CD4-positive, alpha-beta T cell treated with Interleukin-6 at 100 ng/mL for 8 hours (primary cell): ENCODE measurements at regions not wholly inside any gene's neighbourhood (a gene's known extent, or its start where the extent isn't known, plus 50 kb on each side); places are given as distances from the start of the nearest gene placed in this dataset.
"Not testable (repeated sequence)": the region's sequence is repeated elsewhere in the genome, so short reads cannot be mapped to it uniquely, and the experiment has no call there.

Experiments used
- DNase-seq: peaks from one replicate; pipeline ENCODE4 v3.0.0-alpha.2; 2020; ENCODE audit warnings: mixed read lengths, low spot score

DNA sequence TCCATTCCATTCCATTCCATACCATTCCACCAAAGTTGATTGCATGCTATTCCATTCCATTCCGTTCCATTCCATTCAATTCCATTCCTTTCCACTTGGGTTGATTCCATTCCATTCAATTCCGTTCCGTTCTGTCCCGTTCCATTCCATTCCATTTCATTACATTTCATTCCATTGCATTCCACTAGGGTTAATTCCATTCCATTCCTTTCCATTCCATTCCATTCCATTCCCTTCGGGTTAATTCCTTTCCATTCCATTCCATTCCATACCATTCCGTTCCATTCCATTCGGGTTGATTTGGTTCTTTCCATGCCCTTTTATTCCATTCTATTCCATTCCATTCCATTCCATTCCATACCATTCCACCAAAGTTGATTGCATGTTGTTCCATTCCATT, 131.9 kb downstream of the CWH43 start:
- not testable (repeated sequence) for DNase-seq

DNA sequence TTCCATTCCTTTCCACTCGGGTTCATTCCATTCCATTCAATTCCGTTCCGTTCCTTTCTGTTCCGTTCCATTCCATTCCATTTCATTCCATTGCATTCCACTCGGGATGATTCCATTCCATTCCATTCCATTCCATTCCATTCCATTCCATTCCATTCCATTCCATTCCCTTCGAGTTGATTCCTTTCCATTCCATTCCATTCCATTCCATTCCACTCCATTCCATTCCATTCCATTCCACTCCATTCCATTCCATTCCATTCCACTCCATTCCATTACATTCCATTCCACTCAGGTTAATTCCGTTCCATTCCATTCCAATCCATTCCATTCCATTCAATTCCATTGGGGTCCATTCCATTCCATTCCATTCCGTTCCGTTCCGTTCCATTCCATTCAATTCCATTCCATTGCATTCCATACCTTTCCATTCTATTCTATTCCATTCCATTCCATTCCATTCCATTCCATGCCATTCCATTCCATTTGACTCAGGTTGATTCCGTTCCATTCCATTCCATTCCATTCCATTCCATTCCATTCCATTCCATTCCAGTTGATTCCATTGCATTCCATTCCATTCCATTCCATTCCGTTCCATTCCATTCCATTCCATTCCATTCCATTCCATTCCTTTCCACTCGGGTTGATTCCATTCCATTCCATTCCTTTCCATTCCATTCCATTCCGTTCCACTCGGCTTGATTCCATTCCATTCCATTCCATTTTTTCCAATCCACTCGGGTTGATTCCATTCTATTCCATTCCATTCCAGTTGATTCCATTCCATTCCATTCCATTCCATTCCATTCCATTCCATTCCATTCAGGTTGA, 132.5 kb downstream of the CWH43 start:
- DNase-seq = not testable (repeated sequence)

DNA sequence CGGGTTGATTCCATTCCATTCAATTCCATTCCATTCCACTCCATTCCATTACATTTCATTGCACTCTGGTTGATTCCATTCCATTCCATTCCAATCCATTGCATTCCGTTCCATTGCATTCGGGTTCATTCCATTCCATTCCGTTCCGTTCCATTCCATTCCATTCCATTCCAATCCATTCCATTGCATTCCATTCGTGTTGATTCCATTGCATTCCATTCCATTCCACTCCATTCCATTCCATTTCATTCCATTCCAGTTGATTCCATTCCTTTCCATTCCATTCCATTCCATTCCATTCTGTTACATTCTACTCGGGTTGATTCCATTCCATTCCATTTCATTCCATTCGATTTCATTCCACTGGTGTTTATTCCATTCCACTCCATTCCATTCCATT, 133.3 kb downstream of the CWH43 start:
- DNase-seq = not testable (repeated sequence)

DNA sequence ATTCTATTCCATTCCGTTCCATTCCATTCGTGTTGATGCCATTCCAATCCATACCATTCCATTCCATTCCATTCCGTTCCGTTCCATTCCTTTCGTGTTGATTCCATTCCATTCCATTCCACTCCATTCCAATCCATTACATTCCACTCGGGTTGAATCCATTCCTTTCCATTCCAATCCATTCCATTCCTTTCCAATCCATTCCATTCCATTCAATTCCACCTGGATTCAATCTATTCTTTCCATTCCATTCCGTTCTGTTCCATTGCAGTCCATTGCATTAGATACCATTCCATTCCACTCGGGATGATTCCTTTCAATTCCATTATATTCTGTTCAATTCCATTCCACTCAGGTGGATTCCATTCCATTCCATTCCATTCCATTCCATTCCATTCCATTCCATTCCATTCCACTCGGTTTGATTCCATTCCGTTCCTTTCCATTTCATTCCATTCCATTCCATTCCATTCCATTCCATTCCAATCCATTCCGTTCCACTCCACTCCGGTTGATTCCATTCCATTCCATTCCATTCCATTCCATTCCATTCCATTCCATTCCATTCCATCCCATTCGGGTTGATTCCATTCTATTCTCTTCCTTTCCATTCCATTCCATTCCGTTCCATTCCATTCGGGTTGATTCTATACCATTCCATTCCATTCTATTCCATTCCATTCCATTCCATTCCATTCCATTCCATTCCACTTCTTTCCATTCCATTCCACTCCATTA, 134.1 kb downstream of the CWH43 start:
- DNase-seq = not testable (repeated sequence)

DNA sequence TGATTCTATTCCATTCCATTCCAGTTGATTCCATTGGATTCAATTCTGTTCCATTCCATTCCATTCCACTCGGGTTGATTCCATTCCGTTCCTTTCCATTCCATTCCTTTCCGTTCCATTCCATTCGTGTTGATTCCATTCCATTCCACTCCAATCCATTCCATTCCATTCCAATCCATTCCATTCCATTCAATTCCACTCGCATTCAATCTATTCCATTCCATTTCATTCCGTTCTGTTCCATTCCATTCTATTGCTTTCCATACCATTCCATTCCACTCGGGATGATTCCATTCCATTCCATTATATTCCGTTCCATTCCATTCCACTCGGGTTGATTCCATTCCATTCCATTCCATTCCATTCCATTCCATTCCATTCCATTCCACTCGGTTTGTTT, 134.7 kb downstream of the CWH43 start:
- DNase-seq = peak; percentile 52

DNA sequence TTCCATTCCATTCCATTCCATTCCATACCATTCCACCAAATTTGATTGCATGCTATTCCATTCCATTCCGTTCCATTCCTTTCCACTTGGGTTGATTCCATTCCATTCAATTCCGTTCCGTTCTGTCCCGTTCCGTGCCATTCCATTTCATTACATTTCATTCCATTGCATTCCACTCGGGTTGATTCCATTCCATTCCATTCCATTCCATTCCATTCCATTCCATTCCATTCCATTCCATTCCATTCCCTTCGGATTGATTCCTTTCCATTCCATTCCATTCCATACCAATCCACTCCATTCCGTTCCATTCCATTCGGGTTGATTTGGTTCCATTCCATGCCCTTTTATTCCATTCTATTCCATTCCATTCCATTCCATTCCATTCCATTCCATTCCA, 140.4 kb downstream of the CWH43 start:
- not testable (repeated sequence) for DNase-seq

DNA sequence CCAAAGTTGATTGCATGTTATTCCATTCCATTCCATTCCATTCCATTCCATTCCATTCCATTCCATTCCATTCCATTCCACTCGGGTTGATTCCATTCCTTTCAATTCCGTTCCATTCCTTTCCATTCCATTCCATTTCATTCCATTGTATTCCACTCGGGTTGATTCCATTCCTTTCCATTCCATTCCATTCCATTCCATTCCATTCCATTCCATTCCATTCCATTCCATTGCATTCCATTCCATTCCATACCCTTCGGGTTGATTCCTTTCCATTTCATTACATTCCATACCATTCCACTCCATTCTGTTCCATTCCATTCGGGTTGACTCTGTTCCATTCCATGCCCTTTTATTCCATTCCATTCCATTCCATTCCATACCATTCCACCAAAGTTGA, 140.8 kb downstream of the CWH43 start:
- DNase-seq = not testable (repeated sequence)

DNA sequence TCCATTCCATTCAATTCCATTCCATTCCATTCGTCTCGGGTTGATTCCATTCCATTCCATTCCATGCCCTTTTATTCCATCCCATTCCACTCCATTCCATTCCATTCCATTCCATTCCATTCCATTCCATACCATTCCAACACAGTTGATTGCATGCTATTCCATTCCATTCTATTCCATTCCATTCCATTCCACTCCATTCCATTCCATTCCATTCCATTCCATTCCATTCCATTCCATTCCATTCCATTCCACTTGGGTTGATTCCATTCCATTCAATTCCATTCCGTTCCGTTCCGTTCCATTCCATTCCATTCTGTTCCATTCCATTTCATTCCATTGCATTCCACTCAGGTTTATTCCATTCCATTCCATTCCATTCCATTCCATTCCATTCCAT, 143.3 kb downstream of the CWH43 start:
- not testable (repeated sequence) for DNase-seq

DNA sequence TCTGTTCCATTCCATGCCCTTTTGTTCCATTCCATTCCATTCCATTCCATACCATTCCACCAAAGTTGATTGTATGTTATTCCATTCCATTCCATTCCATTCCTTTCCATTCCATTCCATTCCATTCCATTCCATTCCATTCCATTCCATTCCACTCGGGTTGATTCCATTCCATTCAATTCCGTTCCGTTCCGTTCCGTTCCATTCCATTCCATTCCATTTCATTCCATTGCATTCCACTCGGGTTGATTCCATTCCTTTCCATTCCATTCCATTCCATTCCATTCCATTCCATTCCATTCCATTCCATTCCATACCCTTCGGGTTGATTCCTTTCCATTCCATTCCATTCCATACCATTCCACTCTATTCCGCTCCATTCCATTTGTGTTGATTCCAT, 143.8 kb downstream of the CWH43 start:
- DNase-seq = not testable (repeated sequence)

DNA sequence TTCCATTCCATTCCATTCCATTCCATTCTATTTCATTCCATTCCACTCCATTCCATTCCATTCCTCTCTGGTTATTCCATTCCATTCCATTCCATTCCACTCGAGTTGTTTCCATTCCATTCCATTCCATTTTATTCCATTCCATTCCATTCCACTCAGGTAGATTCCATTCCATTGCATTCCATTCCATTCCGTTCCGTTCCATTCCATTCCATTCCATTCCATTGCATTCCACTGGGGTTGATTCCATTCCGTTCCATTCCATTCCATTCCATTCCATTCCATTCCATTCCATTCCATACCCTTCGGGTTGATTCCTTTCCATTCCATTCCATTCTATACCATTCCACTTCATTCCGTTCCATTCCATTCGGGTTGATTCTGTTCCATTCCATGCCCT, 144.6 kb downstream of the CWH43 start:
- DNase-seq = not testable (repeated sequence)

DNA sequence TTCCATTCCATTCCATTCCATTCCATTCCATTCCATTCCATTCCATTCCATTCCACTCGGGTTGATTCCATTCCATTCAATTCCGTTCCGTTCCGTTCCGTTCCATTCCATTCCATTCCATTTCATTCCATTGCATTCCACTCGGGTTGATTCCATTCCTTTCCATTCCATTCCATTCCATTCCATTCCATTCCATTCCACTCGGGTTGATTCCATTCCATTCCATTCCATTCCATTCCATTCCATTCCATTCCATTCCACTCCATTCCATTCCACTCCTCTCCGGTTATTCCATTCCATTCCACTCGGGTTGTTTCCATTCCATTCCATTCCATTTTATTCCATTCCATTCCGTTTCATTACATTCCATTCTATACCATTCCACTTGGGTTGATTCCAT, 151.0 kb downstream of the CWH43 start:
- not testable (repeated sequence) for DNase-seq

DNA sequence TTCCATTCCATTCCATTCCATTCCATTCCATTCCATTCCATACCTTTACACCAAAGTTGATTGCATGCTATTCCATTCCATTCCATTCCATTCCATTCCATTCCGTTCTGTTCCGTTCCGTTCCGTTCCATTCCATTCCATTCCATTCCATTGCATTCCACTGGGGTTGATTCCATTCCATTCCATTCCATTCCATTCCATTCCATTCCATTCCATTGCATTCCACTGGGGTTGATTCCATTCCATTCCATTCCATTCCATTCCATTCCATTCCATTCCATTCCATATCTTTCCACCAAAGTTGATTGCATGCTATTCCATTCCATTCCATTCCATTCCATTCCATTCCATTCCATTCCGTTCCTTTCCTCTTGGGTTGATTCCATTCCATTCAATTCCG, 151.9 kb downstream of the CWH43 start:
- not testable (repeated sequence) for DNase-seq

DNA sequence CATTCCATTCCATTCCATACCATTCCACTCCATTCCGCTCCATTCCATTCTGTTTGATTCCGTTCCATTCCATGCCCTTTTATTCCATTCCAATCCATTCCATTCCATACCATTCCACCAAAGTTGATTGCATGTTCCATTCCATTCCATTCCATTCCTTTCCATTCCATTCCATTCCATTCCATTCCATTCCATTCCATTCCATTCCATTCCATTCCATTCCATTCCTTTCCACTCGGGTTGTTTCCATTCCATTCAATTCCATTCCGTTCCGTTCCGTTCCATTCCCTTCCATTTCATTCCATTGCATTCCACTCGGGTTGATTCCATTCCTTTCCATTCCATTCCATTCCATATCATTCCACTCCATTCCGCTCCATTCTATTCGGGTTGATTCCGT, 152.7 kb downstream of the CWH43 start:
- not testable (repeated sequence) for DNase-seq

DNA sequence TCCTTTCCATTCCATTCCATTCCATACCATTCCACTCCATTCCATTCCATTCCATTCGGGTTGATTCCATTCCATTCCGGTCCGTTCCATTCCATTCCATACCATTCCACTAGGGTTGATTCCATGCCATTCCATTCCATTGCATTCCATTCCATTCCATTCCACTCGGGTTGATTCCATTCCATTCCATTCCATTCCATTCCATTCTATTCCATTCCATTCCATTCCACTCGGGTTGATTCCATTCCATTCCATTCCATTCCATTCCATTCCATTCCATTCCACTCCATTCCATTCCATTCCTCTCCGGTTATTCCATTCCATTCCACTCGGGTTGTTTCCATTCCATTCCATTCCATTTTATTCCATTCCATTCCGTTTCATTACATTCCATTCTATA, 153.4 kb downstream of the CWH43 start:
- not testable (repeated sequence) for DNase-seq

DNA sequence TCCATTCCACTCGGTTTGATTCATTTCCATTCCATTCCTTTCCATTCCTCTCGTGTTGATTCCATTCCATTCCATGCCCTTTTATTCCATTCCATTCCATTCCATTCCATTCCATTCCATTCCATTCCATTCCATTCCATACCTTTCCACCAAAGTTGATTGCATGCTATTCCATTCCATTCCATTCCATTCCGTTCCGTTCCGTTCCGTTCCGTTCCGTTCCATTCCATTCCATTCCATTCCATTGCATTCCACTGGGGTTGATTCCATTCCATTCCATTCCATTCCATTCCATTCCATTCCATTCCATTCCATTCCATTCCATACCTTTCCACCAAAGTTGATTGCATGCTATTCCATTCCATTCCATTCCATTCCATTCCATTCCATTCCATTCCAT, 154.3 kb downstream of the CWH43 start:
- not testable (repeated sequence) for DNase-seq

DNA sequence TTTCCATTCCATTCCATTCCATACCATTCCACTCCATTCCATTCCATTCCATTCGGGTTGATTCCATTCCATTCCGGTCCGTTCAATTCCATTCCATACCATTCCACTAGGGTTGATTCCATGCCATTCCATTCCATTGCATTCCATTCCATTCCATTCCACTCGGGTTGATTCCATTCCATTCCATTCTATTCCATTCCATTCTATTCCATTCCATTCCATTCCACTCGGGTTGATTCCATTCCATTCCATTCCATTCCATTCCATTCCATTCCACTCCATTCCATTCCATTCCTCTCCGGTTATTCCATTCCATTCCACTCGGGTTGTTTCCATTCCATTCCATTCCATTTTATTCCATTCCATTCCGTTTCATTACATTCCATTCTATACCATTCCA, 155.9 kb downstream of the CWH43 start:
- DNase-seq = not testable (repeated sequence)

DNA sequence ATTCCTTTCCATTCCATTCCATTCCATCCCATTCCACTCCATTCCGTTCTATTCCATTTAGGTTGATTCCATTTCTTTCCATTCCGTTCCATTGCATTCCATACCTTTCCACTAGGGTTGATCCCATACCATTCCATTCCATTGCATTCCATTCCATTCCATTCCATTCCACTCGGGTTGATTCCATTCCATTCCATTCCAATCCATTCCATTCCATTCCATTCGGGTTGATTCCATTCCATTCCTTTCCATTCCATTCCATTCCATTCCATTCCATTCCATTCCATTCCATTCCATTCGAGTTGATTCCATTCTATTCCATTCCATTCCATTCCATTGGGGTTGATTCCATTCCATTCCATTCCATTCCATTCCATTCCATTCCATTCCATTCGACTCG, 161.1 kb downstream of the CWH43 start:
- not testable (repeated sequence) for DNase-seq

DNA sequence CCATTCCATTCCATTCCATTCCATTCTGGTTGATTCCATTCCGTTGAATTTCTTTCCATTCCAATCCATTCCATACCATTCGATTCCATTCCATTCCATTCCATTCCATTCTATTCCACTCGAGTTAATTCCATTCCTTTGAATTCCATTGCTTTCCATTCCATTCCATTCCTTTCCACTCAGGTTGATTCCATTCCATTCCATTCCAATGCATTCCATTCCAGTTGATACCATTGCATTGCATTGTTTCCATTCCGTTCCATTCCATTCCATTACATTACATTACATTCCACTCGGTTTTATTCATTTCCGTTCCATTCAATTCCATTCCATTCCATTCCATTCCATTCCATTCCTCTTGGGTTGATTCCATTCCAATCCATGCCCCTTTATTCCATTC, 161.5 kb downstream of the CWH43 start:
- not testable (repeated sequence) for DNase-seq

DNA sequence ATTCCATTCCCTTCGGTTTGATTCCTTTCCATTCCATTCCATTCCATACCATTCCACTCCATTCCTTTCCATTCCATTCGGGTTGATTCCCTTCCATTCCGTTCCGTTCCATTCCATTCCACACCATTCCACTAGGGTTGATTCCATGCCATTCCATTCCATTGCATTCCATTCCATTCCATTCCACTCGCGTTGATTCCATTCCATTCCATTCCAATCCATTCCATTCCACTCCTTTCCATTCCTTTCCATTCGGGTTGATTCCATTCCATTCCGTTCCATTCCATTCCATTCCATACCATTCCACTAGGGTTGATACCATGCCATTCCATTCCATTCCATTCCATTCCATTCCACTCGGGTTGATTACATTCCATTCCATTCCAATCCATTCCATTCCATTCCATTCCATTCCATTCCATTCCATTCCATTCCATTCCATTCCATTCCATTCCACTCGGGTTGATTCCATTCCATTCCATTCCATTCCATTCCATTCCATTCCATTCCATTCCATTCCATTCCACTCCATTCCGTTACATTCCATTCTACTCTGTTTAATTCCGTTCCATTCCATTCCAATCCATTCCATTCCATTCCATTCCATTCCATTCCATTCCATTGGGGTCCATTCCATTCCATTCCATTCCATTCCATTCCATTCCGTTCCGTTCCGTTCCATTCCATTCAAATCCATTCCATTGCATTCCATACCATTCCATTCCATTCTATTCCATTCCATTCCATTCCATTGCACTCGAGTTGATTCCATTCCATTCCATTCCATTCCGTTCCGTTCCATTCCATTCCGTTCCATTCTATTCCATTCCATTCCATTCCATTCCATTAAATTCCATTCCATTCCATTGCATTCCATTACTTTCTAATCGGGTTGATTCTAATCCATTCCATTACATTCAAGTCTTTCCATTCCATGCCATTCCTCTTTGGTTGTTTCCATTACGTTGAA, 163.2 kb downstream of the CWH43 start:
- peak; percentile 78 for DNase-seq

DNA sequence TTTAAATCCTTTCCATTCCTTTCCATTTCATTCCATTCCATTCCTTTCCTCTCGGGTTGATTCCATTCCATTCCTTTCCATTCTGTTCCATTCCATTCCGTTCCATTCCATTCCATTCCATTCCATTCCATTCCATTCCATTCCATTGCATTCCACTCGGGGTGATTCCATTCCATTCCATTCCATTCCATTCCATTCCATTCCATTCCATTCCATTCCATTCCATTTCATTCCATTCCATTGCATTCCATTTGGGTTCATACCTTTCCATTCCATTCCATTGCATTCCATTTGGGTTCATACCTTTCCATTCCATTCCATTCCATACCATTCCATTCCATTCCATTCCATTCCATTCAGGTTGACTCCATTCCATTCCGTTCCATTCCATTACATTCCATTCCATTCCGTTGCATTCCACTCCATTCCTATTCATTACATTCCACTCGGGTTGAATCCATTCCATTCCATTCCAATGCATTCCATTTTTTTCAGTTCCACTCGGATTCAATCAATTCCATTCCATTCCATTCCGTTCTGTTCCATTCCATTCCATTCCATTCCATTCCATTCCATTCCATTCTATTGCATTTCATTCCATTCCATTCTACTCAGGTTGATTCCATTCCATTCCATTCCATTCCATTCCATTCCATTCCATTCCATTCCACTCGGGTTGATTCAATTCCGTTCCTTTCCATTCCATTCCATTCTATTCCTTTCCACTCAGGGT, 164.4 kb downstream of the CWH43 start:
- not testable (repeated sequence) for DNase-seq

DNA sequence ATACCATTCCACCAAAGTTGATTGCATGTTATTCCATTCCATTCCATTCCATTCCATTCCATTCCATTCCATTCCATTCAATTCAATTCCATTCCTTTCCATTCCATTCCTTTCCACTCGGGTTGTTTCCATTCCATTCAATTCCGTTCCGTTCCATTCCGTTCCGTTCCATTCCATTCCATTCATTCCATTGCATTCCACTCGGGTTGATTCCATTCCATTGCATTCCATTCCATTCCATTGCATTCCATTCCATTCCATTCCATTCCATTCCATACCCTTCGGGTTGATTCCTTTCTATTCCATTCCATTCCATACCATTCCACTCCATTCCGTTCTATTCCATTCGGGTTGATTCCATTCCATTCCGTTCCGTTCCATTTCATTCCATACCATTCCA, 166.9 kb downstream of the CWH43 start:
- DNase-seq = not testable (repeated sequence)
